IMR-90 (cell line): ENCODE measurements at regions not wholly inside any gene's neighbourhood (a gene's known extent, or its start where the extent isn't known, plus 50 kb on each side); places are given as distances from the start of the nearest gene placed in this dataset.

Experiments used
- ATAC-seq: fragments of 200-7000 bp; cut with Tn5 transposase; 2 replicates; pipeline ENCODE4 v1.9.1; 2020; ENCODE audit warnings: low read depth, mild to moderate bottlenecking, moderate library complexity
- BruUV-seq: library from RNA; stranded (reverse); fragments of 400-500 nt; replicated peaks from 2 replicates; lab custom pipeline; 2021; lab: Mats Ljungman, UMichigan
- CTCF ChIA-PET: fragments of 300-600 bp; formaldehyde crosslinking; extraction: SDS; loops from one replicate; lab custom pipeline; 2021; ENCODE audit warnings: antibody characterized with exemption; lab: Yijun Ruan, JAX
- POLR2A ChIA-PET: fragments of 300-600 bp; sonication (Branson Sonifier 250); formaldehyde crosslinking; loops from one replicate; lab custom pipeline; 2022; ENCODE audit warnings: antibody characterized with exemption; ENCODE audit not compliant: unreplicated experiment; lab: Charles Lee
- DNase-seq: peaks from one replicate; pipeline ENCODE4 v3.0.0; 2013
- H2AFZ ChIP-seq: replicated peaks from 2 replicates; pipeline ENCODE3; 2013; ENCODE audit warnings: low read length, mild to moderate bottlenecking; ENCODE audit not compliant: poor library complexity
- H2AK5ac ChIP-seq: 2 replicates; pipeline ENCODE4 v1.6.1; 2013; ENCODE audit warnings: low read depth, low read length, inconsistent platforms
- H2AK9ac ChIP-seq: replicated peaks from 2 replicates; pipeline ENCODE3; 2013; ENCODE audit warnings: mild to moderate bottlenecking, low read depth, low read length, moderate library complexity; ENCODE audit not compliant: poor library complexity
- H2BK120ac ChIP-seq: 2 replicates; pipeline ENCODE4 v1.6.1; 2013; ENCODE audit warnings: low read depth, low read length, inconsistent platforms
- H2BK15ac ChIP-seq: 3 replicates; pipeline ENCODE4 v1.6.1; 2013; ENCODE audit warnings: low read depth, low read length, inconsistent platforms
- H2BK20ac ChIP-seq: 2 replicates; pipeline ENCODE4 v1.6.1; 2013; ENCODE audit warnings: low read depth, mild to moderate bottlenecking, inconsistent platforms, low read length, moderate library complexity
- H2BK5ac ChIP-seq: 2 replicates; pipeline ENCODE4 v1.6.1; 2013; ENCODE audit warnings: mild to moderate bottlenecking, low read depth, low read length, inconsistent platforms; ENCODE audit not compliant: poor library complexity, severe bottlenecking
- H3K14ac ChIP-seq: replicated peaks from 2 replicates; pipeline ENCODE4 v1.6.1; 2013; ENCODE audit warnings: low read depth, low read length, inconsistent platforms
- H3K18ac ChIP-seq: 2 replicates; pipeline ENCODE4 v1.6.1; 2013; ENCODE audit warnings: low read depth, low read length, control low read depth
- H3K23ac ChIP-seq: 2 replicates; pipeline ENCODE4 v1.6.1; 2013; ENCODE audit warnings: low read depth, low read length, inconsistent platforms
- H3K27ac ChIP-seq: 2 replicates; pipeline ENCODE4 v1.5.1; 2013; ENCODE audit warnings: mild to moderate bottlenecking, control low read depth, low read length; ENCODE audit not compliant: insufficient read depth
- H3K27me3 ChIP-seq: 2 replicates; pipeline ENCODE4 v1.6.1; 2013; ENCODE audit warnings: low read length; ENCODE audit not compliant: control insufficient read depth, insufficient read depth
- H3K36me3 ChIP-seq: 2 replicates; pipeline ENCODE4 v1.6.1; 2013; ENCODE audit warnings: low read length, mixed read lengths; ENCODE audit not compliant: control insufficient read depth, insufficient read depth
- H3K4ac ChIP-seq: 2 replicates; pipeline ENCODE4 v1.6.1; 2013; ENCODE audit warnings: low read depth, low read length, inconsistent platforms
- H3K4me1 ChIP-seq: 2 replicates; pipeline ENCODE4 v1.6.1; 2013; ENCODE audit warnings: low read length, mixed read lengths; ENCODE audit not compliant: control insufficient read depth, insufficient read depth
- H3K4me2 ChIP-seq: 2 replicates; pipeline ENCODE4 v1.6.1; 2013; ENCODE audit warnings: low read depth, mild to moderate bottlenecking, control low read depth, low read length, moderate library complexity
- H3K4me3 ChIP-seq: 2 replicates; pipeline ENCODE4 v1.5.1; 2013; ENCODE audit warnings: low read depth, mild to moderate bottlenecking, control low read depth, low read length, moderate library complexity; ENCODE audit not compliant: insufficient read depth
- H3K56ac ChIP-seq: 2 replicates; pipeline ENCODE4 v1.6.1; 2013; ENCODE audit warnings: low read length, inconsistent platforms; ENCODE audit not compliant: insufficient read depth; ENCODE audit errors: extremely low read depth
- H3K79me1 ChIP-seq, 2 experiments: 2 replicates each; pipeline ENCODE4 v1.6.1; 2013; ENCODE audit warnings: low read length in 2 of 2, inconsistent platforms in 1 of 2, low read depth in 1 of 2
- H3K9ac ChIP-seq: 2 replicates; pipeline ENCODE4 v1.6.1; 2013; ENCODE audit warnings: low read depth, low read length, control low read depth
- H3K9me1 ChIP-seq: 2 replicates; pipeline ENCODE4 v1.6.1; 2013; ENCODE audit warnings: low read length, inconsistent platforms; ENCODE audit not compliant: insufficient read depth
- H3K9me3 ChIP-seq: 2 replicates; pipeline ENCODE4 v1.6.1; 2013; ENCODE audit warnings: low read length; ENCODE audit not compliant: control insufficient read depth, insufficient read depth
- H4K20me1 ChIP-seq: 2 replicates; pipeline ENCODE4 v1.6.1; 2013; ENCODE audit warnings: low read length, inconsistent platforms; ENCODE audit not compliant: insufficient read depth
- H4K5ac ChIP-seq: 2 replicates; pipeline ENCODE4 v1.6.1; 2013; ENCODE audit warnings: mild to moderate bottlenecking, low read depth, low read length, control low read depth
- H4K8ac ChIP-seq, 2 experiments: 2 replicates each; pipeline ENCODE4 v1.6.1; 2013; ENCODE audit warnings: low read depth in 2 of 2, low read length in 2 of 2, control low read depth in 1 of 2, inconsistent platforms in 1 of 2
- H4K91ac ChIP-seq: 2 replicates; pipeline ENCODE4 v1.6.1; 2013; ENCODE audit warnings: low read depth, low read length, inconsistent platforms; ENCODE audit not compliant: insufficient read depth
- BHLHE40 ChIP-seq: fragments of 150-350 bp; IDR thresholded peaks from 2 replicates; pipeline ENCODE4 v1.6.1; 2016; ENCODE audit warnings: mild to moderate bottlenecking, low read depth, low read length
- CHD1 ChIP-seq: IDR thresholded peaks from 2 replicates; pipeline ENCODE4 v1.6.1; 2012; ENCODE audit warnings: low read depth, low read length, improper control_type of control experiment
- FOS ChIP-seq: fragments of 150-350 bp; IDR thresholded peaks from 2 replicates; pipeline ENCODE4 v1.6.1; 2016; ENCODE audit warnings: low read depth, low read length
- MAZ ChIP-seq: IDR thresholded peaks from 2 replicates; pipeline ENCODE4 v1.6.1; 2012; ENCODE audit warnings: low read depth, mild to moderate bottlenecking, low read length, improper control_type of control experiment, moderate library complexity, borderline replicate concordance
- NFE2L2 ChIP-seq: fragments of 150-350 bp; IDR thresholded peaks from 2 replicates; pipeline ENCODE4 v1.6.1; 2016; ENCODE audit warnings: low read depth, mild to moderate bottlenecking, low read length
- POLR2A ChIP-seq: IDR thresholded peaks from 2 replicates; pipeline ENCODE4 v1.6.1; 2012; ENCODE audit warnings: mild to moderate bottlenecking, low read depth, low read length
- RAD21 ChIP-seq: IDR thresholded peaks from 2 replicates; pipeline ENCODE4 v1.6.1; 2012; ENCODE audit warnings: low read length, improper control_type of control experiment
- RCOR1 ChIP-seq: IDR thresholded peaks from 2 replicates; pipeline ENCODE4 v1.6.1; 2012; ENCODE audit warnings: mild to moderate bottlenecking, low read length, improper control_type of control experiment; ENCODE audit not compliant: insufficient replicate concordance
- SMC3 ChIP-seq: fragments of 150-350 bp; IDR thresholded peaks from 2 replicates; pipeline ENCODE4 v1.6.1; 2016; ENCODE audit warnings: low read depth, mild to moderate bottlenecking, antibody characterized with exemption, low read length, moderate library complexity
- WGBS, 2 experiments: methylation state at CpG; one replicate each; pipeline versions ENCODE4 v1.1.5 to v1.1.7; 2013; ENCODE audit warnings: missing lambda C conversion rate in 2 of 2; ENCODE audit not compliant: insufficient read length in 1 of 2; ENCODE audit errors: extremely low coverage in 2 of 2; 5-methylcytosine and 5-hydroxymethylcytosine counted together
- dilution Hi-C: fragments of 300-500 bp; cut with HindIII; formaldehyde crosslinking; loops from one replicate; pipeline ENCODE4 v1.14.3; 2018; ENCODE audit warnings: low sequenced_read_pairs; ENCODE audit not compliant: unreplicated experiment
- in situ Hi-C: fragments of 300-500 bp; cut with MboI; formaldehyde crosslinking; loops from 3 replicates; pipeline ENCODE4 v1.14.3; 2019; ENCODE audit warnings: low sequenced_read_pairs, inconsistent platforms, mixed read lengths
- intact Hi-C: fragments of 100-400 bp; cut with micrococcal nuclease; formaldehyde crosslinking; loops from 2 replicates; pipeline ENCODE4 v1.10.0; 2022
- TF ChIP-seq, protein P1 (sequence below): fragments of 150-350 bp; IDR thresholded peaks from 2 replicates; pipeline ENCODE4 v1.6.1; 2016; ENCODE audit warnings: low read depth, mild to moderate bottlenecking, low read length, moderate library complexity, borderline replicate concordance

DNA sequence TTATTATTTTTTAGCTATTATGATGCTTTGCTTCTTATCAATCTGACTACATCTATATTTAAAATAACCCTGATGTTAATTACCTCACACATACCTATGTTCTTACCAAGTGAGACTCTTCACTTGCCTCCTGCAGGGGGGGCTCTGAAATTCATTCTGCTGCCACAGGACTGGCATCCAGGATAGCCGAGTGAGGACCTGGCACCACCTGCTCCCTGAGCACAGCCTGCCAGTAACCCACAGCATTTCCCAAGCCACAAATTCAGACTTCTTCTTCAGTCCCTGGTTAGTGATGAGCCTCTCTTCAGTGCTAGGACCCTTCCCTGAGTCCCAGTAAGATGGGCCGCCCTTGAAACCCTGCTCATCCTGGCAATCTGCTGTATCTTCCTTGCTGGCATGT, 296.5 kb upstream of the PLXNA2 start:
- WGBS, 2 experiments = no CpG with 5 or more reads among the region's 2 CpGs
- no peak overlapping the region for H2BK15ac ChIP-seq
- H2BK120ac ChIP-seq = no peak overlapping the region
- no TSS peak for BruUV-seq
- DNase-seq = no peak
- no peaks in the 10 kb centered on the region for H3K9me1 ChIP-seq
- no peaks in the 10 kb centered on the region for H3K4me1 ChIP-seq
- no peak overlapping the region for H3K14ac ChIP-seq
- H3K9ac ChIP-seq = no peak overlapping the region
- in situ Hi-C loops (no loop called here), dilution Hi-C loops (no loop called here), intact Hi-C loops (no loop called here)
- no peak overlapping the region for H4K5ac ChIP-seq
- no peak overlapping the region for H4K8ac ChIP-seq
- no peak overlapping the region for H2BK20ac ChIP-seq
- H3K56ac ChIP-seq = no peak overlapping the region
- no peak overlapping the region for H3K4me3 ChIP-seq
- no peak overlapping the region for H3K4ac ChIP-seq
- ChIA-PET POLR2A (no interaction called here), CTCF (no interaction called here)
- no peak overlapping the region for H4K91ac ChIP-seq
- no peak for ATAC-seq
- H3K4me2 ChIP-seq = no peak overlapping the region
- no peaks in the 10 kb centered on the region for H4K20me1 ChIP-seq
- H3K36me3 ChIP-seq = no peaks in the 10 kb centered on the region
- H3K9me3 ChIP-seq = no peaks in the 10 kb centered on the region; the same call in 1 of the 2 replicates
- H2BK5ac ChIP-seq = no peak overlapping the region
- H2AFZ ChIP-seq = no peak overlapping the region
- H3K23ac ChIP-seq = no peak overlapping the region
- no peak for TF ChIP-seq MAZ
- no peak for TF ChIP-seq SMC3
- TF ChIP-seq RAD21 = no peak
- no peak for TF ChIP-seq RCOR1
- TF ChIP-seq FOS = no peak
- TF ChIP-seq BHLHE40 = no peak
- no peak for TF ChIP-seq NFE2L2
- TF ChIP-seq, protein P1, sequence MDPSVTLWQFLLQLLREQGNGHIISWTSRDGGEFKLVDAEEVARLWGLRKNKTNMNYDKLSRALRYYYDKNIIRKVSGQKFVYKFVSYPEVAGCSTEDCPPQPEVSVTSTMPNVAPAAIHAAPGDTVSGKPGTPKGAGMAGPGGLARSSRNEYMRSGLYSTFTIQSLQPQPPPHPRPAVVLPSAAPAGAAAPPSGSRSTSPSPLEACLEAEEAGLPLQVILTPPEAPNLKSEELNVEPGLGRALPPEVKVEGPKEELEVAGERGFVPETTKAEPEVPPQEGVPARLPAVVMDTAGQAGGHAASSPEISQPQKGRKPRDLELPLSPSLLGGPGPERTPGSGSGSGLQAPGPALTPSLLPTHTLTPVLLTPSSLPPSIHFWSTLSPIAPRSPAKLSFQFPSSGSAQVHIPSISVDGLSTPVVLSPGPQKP = no peak
- no peak for TF ChIP-seq POLR2A
- no peak for TF ChIP-seq CHD1
- H2AK9ac ChIP-seq = no peak overlapping the region
- no peak overlapping the region for H2AK5ac ChIP-seq
- H3K79me1 ChIP-seq = no peaks in the 10 kb centered on the region
- H3K27me3 ChIP-seq = no peaks in the 10 kb centered on the region
- no peak overlapping the region for H3K18ac ChIP-seq
- H3K27ac ChIP-seq = no peak overlapping the region
